NCI-H2227 (cell line): ENCODE measurements at regions not wholly inside any gene's neighbourhood (a gene's known extent, or its start where the extent isn't known, plus 50 kb on each side); places are given as distances from the start of the nearest gene placed in this dataset.
"Not testable (repeated sequence)": the region's sequence is repeated elsewhere in the genome, so short reads cannot be mapped to it uniquely, and the experiment has no call there.

Experiments used
- DNase-seq: peaks from one replicate; lab custom pipeline; 2025; ENCODE audit not compliant: unreplicated experiment; lab: John Stamatoyannopoulos, UW

DNA sequence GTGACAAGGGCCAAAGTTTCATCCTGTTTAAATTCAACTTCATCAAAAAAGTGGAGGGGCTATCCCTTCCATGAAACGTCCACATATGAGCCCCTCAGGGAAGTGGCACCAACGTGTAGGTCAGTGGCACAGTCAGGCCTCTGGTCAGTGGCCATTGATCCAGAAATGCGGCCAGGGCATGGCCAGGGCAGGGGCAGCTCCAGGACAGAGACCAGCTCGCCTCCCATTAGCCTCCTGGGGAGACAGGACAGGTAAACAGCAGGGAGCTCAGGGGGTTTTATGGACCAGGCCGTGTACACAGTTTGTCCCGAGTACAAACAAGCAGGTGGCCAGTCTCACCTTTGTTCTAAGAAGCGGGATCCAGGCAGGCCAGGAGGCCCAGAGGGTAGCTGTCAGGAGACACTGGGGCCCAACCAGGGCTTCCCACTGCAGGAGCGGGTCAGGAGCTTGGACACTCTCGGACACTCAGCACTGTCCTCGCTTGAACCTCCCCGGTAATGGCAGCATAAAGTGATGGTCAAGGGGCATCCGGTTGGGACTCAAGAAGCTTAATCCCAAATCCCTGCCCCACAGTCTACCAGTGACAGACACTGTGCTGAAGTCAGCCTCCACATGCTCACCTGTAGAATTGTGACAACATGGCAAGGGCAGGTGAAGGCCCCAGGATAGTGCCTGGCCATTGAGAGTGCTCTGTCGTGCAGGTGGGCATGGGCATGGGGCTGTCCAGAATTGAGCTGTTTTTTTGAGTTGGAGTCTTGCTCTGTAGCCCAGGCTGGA, 144.1 kb upstream of the ERRFI1 start:
- DNase-seq, result no peak

DNA sequence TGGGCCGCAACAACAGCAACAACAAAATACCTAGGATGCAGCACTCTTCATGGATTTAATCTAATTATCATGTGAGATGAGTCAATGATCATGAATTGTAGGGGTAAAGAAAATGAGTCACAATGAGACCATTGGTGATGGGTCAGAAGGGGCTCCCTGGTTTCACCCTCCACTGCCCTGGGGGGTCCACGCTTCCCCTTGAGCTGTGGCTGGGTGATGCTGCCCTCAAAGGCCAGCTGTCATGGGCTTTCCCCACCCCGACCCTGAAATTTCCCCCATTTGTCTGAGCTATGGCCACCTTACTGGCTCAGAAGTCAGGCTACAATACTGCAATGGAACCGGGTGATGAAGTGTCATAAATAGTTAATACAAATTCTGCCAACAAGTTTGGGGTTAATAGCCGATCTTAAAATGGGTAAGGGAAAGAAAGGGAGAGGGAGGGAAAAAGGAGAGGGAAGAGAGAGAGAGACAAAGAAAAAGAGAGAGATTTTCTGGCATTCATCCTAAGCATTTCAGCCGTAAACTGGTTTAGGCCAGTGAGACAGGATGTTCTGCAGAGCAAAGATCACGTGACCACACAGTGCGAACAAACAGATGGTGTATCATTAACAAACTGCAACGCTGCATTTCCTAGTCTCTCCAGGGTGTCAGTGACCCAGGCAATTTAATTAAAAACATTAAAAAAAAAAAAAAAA, 143.4 kb upstream of the ERRFI1 start:
- DNase-seq, result peak; percentile 69

DNA sequence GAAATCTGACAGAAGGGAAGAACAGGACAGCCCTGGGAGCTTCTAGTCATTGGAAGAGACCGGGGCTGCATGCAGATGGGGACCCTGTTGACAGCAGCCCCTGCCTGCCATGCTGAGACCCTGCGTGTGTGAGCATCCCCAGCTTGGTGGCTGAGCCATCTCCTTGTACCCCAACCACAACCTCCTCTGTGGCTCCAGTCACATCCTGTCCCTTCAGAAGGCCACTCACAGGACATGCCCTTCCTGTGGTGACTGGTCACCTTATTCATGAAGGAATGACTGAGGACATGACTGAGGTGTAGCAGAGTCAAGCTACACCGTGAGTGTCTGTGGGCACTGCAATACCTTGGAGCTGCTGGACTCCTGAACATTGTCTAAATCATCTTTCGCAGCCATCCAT, 141.8 kb upstream of the ERRFI1 start:
- no peak for DNase-seq

DNA sequence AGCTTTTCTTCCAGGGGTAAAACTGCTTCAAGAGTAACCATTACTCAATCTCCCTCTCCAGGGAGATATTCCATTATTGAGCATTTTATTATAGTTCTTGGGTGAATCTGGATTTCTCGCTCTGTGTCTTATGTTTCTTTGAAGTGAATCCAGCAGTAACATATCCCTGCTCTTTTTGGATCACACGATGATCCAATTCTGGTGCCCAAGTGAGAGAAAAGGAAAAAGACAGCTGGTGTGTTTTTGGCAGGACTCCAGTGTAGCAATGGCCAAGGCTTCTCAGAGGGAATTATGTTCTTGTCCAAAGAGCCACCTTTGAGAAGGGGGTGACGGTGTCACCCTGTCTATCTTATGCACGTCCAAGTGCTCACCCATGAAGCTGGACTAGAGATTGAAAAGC, 140.3 kb upstream of the ERRFI1 start:
- DNase-seq, result no peak

DNA sequence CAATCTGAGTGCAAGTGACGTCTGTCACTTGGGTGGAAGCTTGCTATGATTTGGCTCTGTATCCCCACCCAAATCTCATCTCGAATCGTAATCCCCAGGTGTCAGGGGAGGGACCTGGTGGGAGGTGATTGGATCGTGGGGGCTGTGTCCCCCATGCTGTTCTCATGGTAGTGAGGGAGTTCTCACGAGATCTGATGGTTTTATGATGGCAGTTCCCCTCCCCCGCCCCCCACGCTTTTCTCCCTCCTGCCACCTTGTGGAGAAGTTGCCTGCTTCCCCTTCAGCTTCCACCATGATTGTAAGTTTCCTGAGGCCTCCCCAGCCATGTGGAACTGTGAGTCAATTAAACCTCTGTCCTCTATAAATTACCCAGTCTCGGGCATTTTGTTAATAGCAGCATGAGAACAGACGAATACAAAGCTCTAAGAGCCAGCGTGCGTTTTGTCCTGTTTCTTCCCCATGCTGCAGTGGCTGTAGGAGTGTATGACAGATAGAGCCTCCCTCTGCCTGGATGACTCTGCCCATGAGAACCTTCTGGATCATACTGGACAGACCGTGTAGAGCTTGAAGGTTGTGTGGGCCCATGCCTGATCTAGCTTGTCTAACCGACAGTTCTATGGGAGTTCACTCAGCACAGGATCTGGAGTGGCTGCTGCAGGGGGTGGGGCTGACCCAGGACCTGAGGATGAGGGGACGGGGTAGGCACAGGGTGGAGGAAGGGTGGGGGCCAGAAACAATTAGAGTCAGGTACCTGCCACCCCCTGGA, 139.7 kb upstream of the ERRFI1 start:
- DNase-seq, result no peak

DNA sequence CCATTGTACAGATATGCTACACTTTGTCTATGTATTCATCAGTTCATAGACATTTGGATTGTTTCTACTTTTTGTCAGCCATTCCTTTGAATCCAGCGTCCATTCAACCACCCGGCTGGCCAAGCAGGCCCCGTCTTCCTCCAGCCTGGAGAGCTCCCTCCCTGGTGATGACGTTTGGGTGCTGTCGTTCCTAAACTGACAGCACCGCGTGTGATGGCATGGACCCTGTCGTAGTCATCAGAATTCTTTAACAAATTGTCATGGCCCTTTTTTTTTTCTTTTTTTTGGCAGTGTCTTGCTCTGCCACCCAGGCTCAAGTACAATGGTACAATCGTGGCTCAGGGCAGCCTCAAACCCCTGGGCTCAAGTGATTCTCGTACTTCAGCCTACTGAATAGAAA, 138.6 kb upstream of the ERRFI1 start:
- DNase-seq, result no peak

DNA sequence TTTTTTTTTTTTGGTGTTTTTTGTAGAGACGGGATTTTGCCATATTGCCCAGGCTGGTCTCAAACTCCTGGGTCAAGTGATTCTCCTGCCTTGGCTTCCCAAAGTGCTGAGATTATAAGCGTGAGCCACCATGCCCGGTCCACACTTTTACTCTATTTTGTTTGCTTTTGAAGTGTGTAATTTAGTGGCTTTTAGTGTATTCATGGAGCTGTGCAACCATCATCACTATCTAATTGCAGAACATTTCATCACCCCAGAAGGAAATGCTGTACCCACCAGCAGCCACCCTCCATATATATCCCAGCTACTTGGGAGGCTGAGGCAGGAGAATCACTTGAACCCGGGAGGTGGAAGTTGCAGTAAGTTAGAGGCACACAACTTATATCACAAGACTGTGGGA, 136.9 kb upstream of the ERRFI1 start:
- DNase-seq, result no peak

DNA sequence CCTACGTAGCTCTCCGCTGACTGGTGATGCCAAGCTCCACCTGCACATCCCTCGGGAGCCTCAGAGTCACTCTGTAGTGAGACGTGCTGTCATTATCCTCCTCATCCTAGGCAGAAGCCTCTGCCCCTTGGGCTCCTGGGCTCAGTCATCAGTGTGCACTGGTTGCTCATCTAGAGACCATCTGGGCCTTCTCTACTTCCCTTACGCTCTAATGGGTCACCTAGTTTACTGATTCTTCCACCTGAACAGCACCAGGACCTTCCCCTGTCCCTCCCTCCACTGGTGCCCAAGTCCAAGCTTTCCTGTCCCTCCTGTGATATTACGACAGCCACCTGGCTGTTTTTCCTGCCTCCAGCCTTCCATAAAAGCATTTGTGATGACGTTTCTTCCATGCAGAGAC, 136.1 kb upstream of the ERRFI1 start:
- DNase-seq, result no peak

DNA sequence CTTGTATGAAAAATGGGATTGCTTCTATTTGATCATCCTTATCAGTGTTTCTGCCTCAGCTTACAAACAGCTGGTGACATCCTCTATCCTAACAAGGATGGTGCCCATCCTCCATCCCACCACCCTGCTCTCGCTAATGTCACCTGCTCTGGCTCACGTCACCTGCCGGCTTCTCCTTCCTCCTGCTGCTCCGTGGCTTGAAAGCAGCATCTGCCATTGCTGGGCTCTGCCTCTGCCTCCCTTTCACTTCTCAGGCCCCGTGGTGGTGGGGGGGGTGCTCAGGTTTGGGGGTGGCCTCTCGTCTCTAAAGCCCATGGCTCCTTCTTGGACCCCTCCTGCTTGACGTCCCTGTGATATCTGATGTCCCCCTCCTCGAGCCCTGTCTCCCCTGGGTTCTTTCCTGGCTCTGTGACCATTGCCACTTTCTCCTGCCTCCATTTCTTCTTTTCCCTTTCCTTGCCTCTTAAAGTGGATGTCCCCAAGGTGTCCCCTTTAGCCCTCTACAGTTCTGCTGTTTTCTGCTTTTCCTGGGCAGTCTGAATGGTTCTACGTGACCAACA, 135.5 kb upstream of the ERRFI1 start:
- DNase-seq, result no peak

DNA sequence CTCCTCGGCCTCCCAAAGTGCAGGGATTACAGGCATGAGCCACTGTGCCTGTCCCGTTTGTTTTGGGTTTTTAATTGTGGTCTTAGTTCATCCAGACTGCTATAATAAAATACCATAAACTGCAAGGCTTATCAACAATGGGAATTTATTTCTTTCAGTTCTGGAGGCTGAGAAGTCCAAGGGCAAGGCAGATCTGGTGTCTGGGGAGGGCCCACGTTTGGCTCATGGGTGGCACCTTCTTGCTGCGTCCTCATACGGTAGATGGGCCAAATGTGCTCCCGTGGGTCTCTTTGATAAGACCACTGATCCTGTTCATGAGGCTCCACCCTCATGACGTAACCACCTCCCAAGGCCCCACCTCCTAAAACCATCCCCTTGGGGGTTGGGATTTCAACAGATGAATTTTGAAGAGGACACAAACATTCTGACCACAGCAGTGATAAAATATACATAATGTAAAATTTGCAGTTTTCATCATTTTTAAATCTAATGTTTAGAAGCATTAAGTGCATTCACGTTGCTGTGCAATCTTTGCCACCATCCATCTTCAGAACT, 133.4 kb upstream of the ERRFI1 start:
- no peak for DNase-seq

DNA sequence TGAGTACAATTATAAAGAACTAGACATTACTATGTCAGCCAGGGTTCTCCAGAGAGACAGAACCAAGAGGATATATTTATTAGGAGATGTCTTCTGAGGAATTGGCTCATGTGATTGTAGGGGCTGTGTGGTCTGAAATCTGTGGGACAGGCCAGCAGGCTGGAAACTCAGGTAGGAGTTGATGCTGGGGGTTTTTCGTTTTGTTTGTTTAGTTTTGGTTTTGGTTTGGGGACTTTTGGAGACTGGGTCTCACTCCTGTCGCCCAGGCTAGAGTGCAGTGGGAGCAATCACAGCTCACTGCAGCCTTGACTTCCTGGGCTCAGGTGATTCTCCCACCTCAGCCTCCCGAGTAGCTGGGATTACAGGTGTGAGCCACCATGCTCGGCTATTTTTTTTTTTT, 132.9 kb upstream of the ERRFI1 start:
- DNase-seq, result no peak

DNA sequence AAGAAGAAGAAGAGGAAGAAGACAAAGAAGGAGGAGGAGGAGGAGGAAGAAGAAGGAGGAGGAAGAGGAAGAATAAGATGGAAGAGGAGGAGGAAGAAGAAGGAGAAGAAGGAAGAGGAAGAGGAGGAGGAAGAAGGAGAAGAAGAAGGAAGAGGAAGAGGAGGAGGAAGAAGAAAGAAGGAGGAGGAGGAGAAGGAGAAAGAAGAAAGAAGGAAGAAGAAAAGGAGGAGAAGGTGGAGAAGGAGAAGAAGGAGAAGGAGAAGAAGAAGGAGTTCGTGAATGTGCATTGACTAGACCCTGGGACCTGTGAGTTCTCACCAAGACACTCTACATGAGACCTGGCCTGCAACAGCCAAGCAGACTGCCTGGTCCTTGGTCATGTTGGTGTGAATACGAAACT, 131.7 kb upstream of the ERRFI1 start:
- no peak for DNase-seq

DNA sequence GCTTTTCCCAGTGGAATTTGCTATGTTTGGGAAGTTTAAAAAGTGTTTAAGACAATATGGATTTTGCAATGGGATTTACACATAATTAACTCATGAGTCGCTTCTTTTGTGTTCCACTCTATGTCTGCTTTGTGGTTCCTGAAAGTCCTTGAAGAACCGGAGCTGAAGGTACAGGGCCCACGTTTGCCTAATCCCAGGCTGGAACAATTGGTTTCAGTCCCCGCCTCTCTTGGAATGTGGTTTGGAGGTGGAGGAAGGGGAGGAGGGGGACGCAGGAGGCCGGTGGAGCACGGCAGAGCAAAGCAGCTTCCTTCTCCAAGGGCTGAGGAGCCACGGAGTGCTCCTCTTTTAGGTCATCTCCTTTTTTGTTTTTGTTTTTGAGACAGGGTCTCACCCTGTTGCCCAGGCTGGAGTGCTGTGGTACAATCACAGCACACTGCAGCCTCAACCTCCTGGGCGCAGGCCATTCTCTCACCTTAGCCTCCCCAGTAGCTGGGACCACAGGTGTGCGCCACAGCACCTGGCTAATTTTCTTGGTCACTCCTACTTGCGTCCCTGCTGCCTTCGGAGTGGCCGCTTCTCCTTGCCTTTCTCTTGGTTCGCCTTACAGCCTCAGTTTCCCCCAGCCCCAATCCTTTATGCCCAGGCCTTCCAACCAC, 129.5 kb upstream of the ERRFI1 start:
- DNase-seq, result no peak

DNA sequence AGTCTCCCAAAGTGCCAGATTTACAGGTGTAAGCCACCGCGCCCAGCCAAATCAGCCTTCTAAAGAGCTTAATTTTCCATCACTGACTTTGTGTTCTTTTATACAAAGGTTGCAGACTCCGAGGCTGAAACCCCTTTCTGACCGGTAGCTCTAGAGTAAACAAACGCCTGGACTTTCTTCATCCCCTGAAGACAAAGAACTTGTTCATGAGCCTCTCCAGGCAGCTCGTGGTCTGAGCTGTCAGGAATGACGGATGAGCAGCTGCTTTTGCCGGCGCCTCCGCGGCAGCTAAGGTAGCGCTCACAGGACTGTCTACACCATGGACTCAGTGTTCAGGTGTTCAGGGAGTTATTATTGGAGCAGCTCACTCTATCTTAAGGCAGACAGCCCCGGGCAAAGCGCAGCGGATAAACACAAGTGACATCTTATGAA, 128.5 kb upstream of the ERRFI1 start:
- peak; percentile 67 for DNase-seq

DNA sequence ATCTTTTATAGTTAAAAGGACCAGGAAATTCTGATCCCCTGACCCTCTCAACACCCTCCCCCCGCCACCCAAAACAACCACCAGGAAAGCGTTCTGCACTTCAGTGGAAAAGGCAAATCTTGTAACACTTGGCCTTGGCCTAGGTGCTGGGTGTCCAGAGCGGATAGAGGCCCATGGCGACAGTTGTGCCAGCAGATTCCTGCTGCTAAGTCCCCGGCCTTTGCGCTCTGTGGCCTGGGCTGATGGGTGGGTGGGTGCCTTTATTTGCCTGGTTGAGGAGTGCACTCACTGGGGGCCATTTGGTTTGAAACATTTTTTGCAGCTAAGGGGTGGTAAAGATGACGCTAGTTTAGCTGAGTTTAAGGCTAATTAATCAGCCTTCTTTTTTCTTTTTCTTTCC, 127.9 kb upstream of the ERRFI1 start:
- DNase-seq, result no peak

DNA sequence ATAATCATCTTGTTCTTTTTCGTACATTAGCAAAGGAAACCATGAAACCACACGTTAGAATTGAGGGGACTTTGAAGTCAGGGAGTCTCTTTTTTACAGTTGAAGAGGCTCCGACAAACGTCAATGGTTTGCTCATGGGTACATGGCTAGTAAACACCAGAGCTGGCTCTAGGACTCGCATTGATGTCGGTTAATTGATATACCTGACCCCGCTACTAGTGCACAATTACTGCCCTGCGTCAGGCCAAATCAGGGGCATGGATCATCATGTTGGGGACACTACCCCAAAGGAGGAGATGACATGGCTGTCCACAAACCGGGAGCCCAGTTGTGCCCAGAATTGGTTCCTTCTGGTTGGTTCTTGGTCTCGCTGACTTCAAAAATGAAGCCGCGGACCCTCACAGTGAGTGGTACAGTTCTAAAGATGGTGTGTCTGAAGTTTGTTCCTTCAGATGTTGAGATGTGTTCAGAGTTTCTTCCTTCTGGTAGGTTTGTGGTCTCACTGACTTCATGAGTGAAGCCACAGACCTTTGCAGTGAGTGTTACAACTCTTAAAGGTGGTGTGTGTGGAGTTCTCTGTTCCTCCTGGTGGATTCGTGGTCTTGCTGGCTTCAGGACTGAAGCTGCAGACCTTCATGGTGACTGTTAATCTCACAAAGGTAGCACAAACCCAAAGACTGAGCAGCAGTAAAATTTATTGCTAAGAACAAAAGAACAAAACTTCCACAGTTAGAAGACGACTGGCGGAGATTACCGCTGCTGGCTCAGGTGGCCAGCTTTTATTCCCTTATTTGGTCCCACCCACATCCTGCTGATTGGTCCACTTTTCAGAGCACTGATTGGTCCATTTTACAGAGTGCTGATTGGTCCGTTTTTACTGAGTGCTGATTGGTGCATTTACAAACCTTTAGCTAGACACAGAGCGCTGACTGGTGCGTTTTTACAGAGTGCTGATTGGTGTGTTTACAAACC, 126.9 kb upstream of the ERRFI1 start:
- DNase-seq, result no peak

DNA sequence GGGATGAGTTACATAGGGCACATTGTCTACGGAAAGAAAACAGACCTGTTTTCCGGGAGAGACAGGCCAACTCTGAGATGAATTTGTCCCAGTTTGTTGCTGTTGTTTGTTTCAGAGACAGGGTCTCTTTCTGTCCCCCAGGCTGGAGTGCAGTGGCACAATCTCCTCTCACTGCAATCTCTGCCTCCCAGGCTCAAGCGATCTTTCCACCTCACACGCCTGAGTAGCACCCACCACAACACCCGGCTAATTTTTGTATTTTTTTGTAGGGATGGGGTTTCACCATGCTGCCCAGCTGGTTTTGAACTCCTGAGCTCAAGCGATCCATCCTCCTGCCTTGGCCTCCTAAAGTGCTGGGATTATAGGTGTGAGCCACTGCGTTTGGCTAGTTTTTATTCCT, 125.5 kb upstream of the ERRFI1 start:
- DNase-seq, result no peak

DNA sequence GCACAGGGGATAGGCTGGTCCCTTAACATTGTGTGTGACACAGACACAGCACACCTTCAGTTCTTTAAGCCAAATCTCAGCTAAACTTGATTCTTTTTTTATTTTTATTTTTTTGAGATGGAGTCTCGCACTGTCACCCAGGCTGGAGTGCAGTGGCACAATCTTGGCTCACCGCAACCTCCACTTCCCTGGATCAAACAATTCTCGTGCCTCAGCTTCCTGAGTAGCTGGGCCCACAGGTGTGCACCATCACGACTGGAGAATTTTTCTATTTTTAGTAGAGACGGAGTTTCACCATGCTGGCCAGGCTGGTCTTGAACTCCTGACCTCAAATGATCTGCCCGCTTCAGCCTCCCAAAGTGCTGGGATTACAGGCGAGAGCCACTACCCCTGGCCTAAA, 123.6 kb upstream of the ERRFI1 start:
- not testable (repeated sequence) for DNase-seq

DNA sequence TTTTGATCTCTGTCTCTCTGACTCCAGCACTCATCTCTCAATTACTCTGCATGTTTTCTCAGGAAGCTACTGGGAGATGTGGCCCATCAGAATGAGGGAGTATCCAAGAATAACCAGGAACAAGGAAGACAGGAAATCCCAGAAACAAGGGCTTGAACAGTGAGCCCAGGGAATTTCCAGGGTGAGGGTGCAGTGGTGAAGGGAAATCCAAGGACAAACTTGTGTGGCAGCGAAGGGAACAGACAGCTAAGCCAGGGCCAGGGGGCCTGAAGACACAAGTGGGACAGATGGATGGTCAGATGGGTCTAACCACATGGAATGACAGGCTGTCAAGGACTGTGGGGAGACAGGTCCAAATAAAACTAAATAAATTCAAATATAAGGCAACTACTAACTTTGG, 121.8 kb upstream of the ERRFI1 start:
- no peak for DNase-seq
